HFF-Myc (cell line): ENCODE measurements at regions not wholly inside any gene's neighbourhood (a gene's known extent, or its start where the extent isn't known, plus 50 kb on each side); places are given as distances from the start of the nearest gene placed in this dataset.

Experiments
- DNase-seq: peaks from one replicate; pipeline ENCODE4 v3.0.0-alpha.2; 2011; ENCODE audit warnings: low read depth; ENCODE audit errors: extremely low read depth
- H3K4me3 ChIP-seq: replicated peaks from 2 replicates; pipeline ENCODE4 v1.5.1; 2011; ENCODE audit warnings: low read depth, mild to moderate bottlenecking, control low read depth, low read length
- TF ChIP-seq, protein P1 (sequence below): IDR thresholded peaks from 2 replicates; pipeline ENCODE4 v1.5.1; 2012; ENCODE audit warnings: mild to moderate bottlenecking, low read depth, low read length, control low read depth; ENCODE audit errors: missing control alignments

DNA sequence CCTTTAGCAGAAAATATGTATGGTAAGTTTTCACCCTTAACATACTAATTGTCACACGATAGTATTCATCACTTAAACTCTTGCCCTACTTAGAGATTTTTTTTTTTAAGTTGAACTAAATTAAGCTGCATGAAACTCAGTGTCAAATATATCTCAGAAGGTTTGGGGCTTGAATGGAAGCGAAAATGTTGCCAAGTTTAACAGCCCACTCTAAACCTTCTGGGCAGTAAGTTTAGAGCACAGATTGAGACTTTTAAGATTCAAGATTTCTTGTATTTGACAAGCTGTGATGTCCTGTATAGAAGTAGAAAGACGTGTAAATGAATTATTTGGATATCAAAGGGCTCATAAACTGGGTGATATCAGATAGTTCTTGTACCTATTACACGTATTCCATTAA, 287.3 kb upstream of the FLRT2 start:
- TF ChIP-seq, protein P1, sequence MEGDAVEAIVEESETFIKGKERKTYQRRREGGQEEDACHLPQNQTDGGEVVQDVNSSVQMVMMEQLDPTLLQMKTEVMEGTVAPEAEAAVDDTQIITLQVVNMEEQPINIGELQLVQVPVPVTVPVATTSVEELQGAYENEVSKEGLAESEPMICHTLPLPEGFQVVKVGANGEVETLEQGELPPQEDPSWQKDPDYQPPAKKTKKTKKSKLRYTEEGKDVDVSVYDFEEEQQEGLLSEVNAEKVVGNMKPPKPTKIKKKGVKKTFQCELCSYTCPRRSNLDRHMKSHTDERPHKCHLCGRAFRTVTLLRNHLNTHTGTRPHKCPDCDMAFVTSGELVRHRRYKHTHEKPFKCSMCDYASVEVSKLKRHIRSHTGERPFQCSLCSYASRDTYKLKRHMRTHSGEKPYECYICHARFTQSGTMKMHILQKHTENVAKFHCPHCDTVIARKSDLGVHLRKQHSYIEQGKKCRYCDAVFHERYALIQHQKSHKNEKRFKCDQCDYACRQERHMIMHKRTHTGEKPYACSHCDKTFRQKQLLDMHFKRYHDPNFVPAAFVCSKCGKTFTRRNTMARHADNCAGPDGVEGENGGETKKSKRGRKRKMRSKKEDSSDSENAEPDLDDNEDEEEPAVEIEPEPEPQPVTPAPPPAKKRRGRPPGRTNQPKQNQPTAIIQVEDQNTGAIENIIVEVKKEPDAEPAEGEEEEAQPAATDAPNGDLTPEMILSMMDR: no peak
- DNase-seq: no peak

DNA sequence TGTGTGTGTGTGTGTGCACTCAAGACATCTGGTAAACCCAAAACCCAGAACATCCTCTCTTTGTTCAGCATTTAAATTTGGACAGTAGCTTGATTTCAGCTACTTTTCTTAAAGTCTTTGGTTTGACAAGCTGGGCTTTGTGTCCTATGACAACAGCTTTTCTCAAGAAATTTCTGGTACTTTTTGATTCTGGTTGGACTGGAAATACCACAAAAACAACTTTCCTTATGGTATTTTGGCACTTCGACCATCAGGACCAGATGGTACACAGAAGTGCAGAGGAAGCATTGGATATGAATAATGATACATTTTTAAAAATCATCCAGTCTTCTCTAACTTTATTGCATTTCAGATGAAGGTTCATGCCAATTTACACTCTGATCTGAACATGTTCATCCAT, 286.6 kb upstream of the FLRT2 start:
- DNase-seq: no peak
- no peak overlapping the region for H3K4me3 ChIP-seq
- TF ChIP-seq, protein P1: no peak

More for the DNA sequence above, 287.3 kb upstream of the FLRT2 start:
- H3K4me3 ChIP-seq: no peak overlapping the region

DNA sequence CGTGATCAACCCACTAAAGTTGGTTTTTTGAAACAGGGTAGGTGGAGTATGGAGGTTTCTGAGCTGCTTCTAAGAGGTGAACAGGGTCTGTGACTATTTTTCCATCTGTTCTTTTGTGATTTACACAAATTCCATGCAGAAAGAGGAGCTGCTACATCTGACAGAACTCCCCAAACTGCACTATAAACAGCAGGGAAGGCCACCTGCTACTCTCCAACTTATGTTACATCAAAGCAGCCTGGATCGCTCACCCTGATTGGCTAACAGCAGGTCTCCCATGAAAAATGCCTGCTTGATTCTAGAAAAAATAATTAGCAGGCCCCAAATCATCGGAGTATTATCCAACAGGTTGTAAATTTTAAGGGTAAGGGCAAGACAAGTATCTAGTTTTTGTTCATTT, 282.9 kb upstream of the FLRT2 start:
- TF ChIP-seq, protein P1: no peak
- DNase-seq: no peak
- no peak overlapping the region for H3K4me3 ChIP-seq

DNA sequence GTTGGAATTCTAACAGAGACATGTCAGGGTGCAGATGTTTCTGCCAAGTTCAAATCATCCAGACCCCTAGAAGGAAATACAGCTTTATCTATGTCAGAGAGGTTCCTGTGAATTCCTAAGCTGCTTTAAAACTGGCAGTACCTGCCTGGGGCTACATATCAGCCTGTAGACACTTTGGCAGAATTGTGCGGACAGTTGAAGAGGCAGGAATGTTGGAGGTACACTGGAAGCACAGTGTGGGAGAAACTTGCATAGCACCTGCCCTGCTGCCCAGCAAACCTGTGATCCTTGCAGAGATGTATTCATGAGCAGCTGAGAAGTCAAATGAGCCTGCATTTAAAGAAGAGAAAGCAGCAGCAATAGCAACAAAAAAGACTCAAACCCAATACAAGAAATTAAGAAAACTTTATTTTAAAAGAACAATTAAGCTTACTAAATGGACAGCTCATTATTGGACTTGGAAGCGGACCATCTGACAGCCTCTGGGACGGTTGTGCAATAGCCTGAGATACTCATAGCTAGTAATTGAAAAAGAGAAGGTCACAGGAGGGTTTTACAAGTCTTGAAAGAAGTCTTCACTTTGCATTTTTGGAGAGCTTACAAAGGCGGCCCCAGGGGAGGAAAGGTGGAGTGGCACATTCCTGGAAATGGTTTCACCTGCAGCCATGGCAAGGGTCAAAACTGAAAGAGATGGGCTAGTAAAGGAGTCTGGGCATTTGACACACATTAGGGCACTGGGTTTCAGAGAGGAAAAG, 280.9 kb upstream of the FLRT2 start:
- no peak overlapping the region for H3K4me3 ChIP-seq
- no peak for DNase-seq
- TF ChIP-seq, protein P1: no peak

DNA sequence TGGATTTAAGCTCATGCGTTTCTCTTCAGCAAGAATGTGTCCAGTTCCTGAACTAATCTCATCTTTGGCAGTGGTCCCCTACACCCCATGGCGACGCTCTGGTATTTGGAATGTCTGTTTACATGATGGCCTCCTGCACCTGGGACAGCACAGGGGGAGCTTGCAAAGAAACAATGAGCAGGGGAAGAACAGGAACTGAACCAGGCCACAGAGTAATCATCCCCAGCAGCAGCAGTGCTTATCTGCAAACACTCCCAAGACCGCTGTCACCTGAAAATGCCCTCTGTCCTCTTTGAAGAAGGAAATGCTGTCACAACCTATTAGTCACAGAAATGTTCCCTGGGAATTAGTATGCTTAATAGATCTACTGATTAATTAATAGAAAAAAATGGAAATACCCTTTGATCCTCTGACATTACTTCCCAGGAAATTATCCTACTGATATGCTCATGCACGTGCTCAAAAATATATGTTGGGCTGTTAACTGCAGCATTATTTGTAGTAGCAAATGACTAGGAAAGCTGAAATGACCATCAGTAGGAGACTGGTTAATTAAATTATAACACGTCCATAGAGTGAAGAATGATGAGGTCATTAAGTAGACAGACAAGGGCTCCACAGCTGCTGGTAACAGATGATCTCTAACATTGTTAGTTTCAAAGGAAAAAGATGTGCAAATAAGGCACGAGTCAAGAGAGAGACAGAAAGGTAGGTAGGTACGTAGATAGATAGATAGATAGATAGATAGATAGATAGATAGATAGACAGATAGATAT, 279.3 kb upstream of the FLRT2 start:
- TF ChIP-seq, protein P1: no peak
- no peak overlapping the region for H3K4me3 ChIP-seq
- no peak for DNase-seq

DNA sequence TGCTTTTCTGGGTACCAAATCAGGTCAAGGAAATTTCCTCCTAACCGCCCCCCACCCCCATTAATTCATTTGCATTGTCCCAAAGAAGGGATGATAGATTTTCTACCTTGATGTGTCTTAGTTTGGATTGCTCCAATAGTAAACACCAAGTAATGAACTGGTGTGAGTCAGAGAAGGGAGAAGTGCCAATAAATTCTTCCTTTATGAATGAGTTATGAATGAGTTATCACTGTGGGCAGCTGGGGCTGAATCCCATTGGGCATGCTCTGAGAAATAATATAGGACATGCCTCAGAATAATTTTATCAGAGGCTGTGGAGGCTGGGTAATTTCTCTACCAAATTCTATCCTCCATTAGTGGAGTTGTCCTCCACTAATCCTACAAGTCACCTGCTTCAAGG, 277.9 kb upstream of the FLRT2 start:
- TF ChIP-seq, protein P1: no peak
- peak; percentile 9 for DNase-seq
- no peak overlapping the region for H3K4me3 ChIP-seq
